Thyroid gland (tissue), 4 donors: ENCODE measurements at regions not wholly inside any gene's neighbourhood (a gene's known extent, or its start where the extent isn't known, plus 50 kb on each side); places are given as distances from the start of the nearest gene placed in this dataset.

Experiments used
- POLR2A ChIP-seq, 2 donors: fragments of 450-650 bp; IDR thresholded peaks; one replicate each; pipeline ENCODE4 v1.6.1; 2017; ENCODE audit warnings: antibody characterized with exemption in 2 of 2, mild to moderate bottlenecking in 2 of 2, moderate library complexity in 1 of 2
- TF ChIP-seq, protein P1 (sequence below), 6 experiments: fragments of 200-600 bp in 3 of 6; fragments of 450-650 bp in 3 of 6; sonication (generic) in 3 of 6; IDR thresholded peaks; one replicate each; pipeline ENCODE4 v1.5.1; 2016 to 2019; ENCODE audit warnings: antibody characterized with exemption in 6 of 6, mild to moderate bottlenecking in 2 of 6, inconsistent platforms in 1 of 6, moderate library complexity in 1 of 6

GRCh38 chr11:106409671-106410070 lies 332.2 kb downstream of the AASDHPPT start:
- TF ChIP-seq, protein P1, sequence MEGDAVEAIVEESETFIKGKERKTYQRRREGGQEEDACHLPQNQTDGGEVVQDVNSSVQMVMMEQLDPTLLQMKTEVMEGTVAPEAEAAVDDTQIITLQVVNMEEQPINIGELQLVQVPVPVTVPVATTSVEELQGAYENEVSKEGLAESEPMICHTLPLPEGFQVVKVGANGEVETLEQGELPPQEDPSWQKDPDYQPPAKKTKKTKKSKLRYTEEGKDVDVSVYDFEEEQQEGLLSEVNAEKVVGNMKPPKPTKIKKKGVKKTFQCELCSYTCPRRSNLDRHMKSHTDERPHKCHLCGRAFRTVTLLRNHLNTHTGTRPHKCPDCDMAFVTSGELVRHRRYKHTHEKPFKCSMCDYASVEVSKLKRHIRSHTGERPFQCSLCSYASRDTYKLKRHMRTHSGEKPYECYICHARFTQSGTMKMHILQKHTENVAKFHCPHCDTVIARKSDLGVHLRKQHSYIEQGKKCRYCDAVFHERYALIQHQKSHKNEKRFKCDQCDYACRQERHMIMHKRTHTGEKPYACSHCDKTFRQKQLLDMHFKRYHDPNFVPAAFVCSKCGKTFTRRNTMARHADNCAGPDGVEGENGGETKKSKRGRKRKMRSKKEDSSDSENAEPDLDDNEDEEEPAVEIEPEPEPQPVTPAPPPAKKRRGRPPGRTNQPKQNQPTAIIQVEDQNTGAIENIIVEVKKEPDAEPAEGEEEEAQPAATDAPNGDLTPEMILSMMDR (IDR thresholded peaks at IDR 0.05): no peak
- no peak for TF ChIP-seq POLR2A (IDR thresholded peaks at IDR 0.05)
